Keratinocyte (primary cell): ENCODE measurements at regions not wholly inside any gene's neighbourhood (a gene's known extent, or its start where the extent isn't known, plus 50 kb on each side); places are given as distances from the start of the nearest gene placed in this dataset.

ENCODE experiments used
- DNase-seq: peaks from one replicate; pipeline ENCODE4 v3.0.0-alpha.2; 2011; ENCODE audit warnings: low read depth, missing footprints, low spot score
- FAIRE-seq: peaks from 2 replicates; lab custom pipeline; 2011; peaks lifted over from hg19 to GRCh38; lab: Jason Lieb, UNC
- H2AFZ ChIP-seq: 2 replicates; pipeline ENCODE4 v1.6.0; 2012; ENCODE audit warnings: low read length, control low read depth, inconsistent platforms; ENCODE audit not compliant: control insufficient read depth
- H3K27ac ChIP-seq: 2 replicates; pipeline ENCODE4 v1.5.1; 2011; ENCODE audit warnings: low read length; ENCODE audit not compliant: control insufficient read depth, insufficient read depth
- H3K27me3 ChIP-seq: 3 replicates; pipeline ENCODE4 v1.6.0; 2011; ENCODE audit warnings: low read length; ENCODE audit not compliant: control insufficient read depth, insufficient read depth; ENCODE audit errors: extremely low read depth
- H3K36me3 ChIP-seq, 2 experiments: 2 replicates in 1 of 2; 3 replicates in 1 of 2; pipeline ENCODE4 v1.5.1; 2011; ENCODE audit warnings: low read length in 2 of 2, mild to moderate bottlenecking in 1 of 2; ENCODE audit not compliant: control insufficient read depth in 2 of 2, insufficient read depth in 2 of 2; ENCODE audit errors: extremely low read depth in 1 of 2
- H3K4me1 ChIP-seq: 3 replicates; pipeline ENCODE4 v1.5.1; 2011; ENCODE audit warnings: low read length; ENCODE audit not compliant: control insufficient read depth, insufficient read depth; ENCODE audit errors: extremely low read depth
- H3K4me2 ChIP-seq: 3 replicates; pipeline ENCODE4 v1.6.0; 2011; ENCODE audit warnings: low read depth, low read length; ENCODE audit not compliant: control insufficient read depth, insufficient read depth; ENCODE audit errors: extremely low read depth
- H3K4me3 ChIP-seq, 3 experiments: fragments of 200-600 bp in 1 of 3; sonication (generic) in 1 of 3; 2 replicates in 2 of 3; 3 replicates in 1 of 3; pipeline ENCODE4 v1.5.1; 2011 to 2016; ENCODE audit warnings: low read length in 3 of 3, mild to moderate bottlenecking in 3 of 3, control low read depth in 2 of 3, inconsistent platforms in 1 of 3, low read depth in 1 of 3, mixed read lengths in 1 of 3, mixed run types in 1 of 3, moderate library complexity in 1 of 3; ENCODE audit not compliant: control insufficient read depth in 2 of 3, insufficient read depth in 2 of 3; ENCODE audit errors: extremely low read depth in 1 of 3
- H3K79me2 ChIP-seq: 2 replicates; pipeline ENCODE4 v1.6.0; 2012; ENCODE audit warnings: low read length; ENCODE audit not compliant: control insufficient read depth, insufficient read depth
- H3K9ac ChIP-seq: 3 replicates; pipeline ENCODE4 v1.6.0; 2011; ENCODE audit warnings: low read length; ENCODE audit not compliant: control insufficient read depth, insufficient read depth; ENCODE audit errors: extremely low read depth
- H3K9me1 ChIP-seq: 3 replicates; pipeline ENCODE4 v1.6.0; 2011; ENCODE audit warnings: low read length; ENCODE audit not compliant: control insufficient read depth, insufficient read depth; ENCODE audit errors: extremely low read depth
- H3K9me3 ChIP-seq: 2 replicates; pipeline ENCODE4 v1.5.1; 2012; ENCODE audit warnings: low read depth, low read length; ENCODE audit not compliant: control insufficient read depth
- H4K20me1 ChIP-seq: 3 replicates; pipeline ENCODE4 v1.6.0; 2011; ENCODE audit warnings: low read length; ENCODE audit not compliant: control insufficient read depth, insufficient read depth; ENCODE audit errors: extremely low read depth
- EZH2 ChIP-seq: IDR thresholded peaks from one replicate; pipeline ENCODE4 v1.6.1; 2012; ENCODE audit warnings: inconsistent platforms, mild to moderate bottlenecking, low read length, moderate library complexity
- dilution Hi-C: fragments of 300-500 bp; cut with MboI; formaldehyde crosslinking; loops from one replicate; pipeline ENCODE4 v1.7.0; 2020; ENCODE audit warnings: low sequenced_read_pairs; ENCODE audit not compliant: extremely low pct_ligation_motif_present
- TF ChIP-seq, protein P1 (sequence below), 3 experiments: IDR thresholded peaks in 1 of 3; conservative IDR thresholded peaks in 1 of 3; optimal IDR thresholded peaks in 1 of 3; 2 replicates in 2 of 3; 3 replicates in 1 of 3; pipeline versions ENCODE3 to v1.5.1; 2011; ENCODE audit warnings: low read length in 3 of 3, mild to moderate bottlenecking in 3 of 3, moderate library complexity in 2 of 3, control low read depth in 1 of 3, inconsistent platforms in 1 of 3; ENCODE audit not compliant: insufficient read depth in 2 of 3; ENCODE audit errors: extremely low read depth in 1 of 3

DNA sequence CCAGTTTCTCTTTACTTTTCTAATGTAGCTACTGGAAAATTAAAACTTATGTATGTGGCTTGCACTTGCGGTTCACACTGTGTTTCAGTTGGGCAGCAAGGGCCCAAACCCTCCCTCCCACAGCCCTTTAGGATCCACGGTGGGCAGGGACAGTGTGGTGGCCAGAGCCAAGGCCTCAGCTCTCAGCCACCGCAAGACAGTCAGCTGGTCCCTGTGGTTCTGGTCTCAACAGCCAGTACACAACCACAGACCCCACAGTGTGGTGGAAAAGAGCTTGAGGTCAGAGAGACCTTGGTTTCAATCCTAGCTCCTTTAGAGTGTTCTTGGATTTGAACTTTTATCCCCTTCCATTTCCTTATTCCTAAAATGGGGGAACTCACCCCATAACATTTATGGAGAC lies 153.0 kb upstream of the SMIM23 start:
- DNase-seq (no peak), FAIRE-seq (no peak)
- Histone ChIP-seq H3K27me3 (peaks cover 26% of the 10 kb centered on the region), H3K79me2 (no peaks in the 10 kb centered on the region), H3K9ac (no peak overlapping the region), H3K36me3 (no peaks in the 10 kb centered on the region), H3K4me3 (no peak overlapping the region), H3K4me2 (no peak overlapping the region), H3K27ac (no peak overlapping the region), H4K20me1 (no peaks in the 10 kb centered on the region), H3K4me1 (peaks cover 6% of the 10 kb centered on the region), H3K9me1 (no peaks in the 10 kb centered on the region), H3K9me3 (no peaks in the 10 kb centered on the region), H2AFZ (no peak overlapping the region)
- dilution Hi-C loops = no loop called here
- TF ChIP-seq, protein P1, sequence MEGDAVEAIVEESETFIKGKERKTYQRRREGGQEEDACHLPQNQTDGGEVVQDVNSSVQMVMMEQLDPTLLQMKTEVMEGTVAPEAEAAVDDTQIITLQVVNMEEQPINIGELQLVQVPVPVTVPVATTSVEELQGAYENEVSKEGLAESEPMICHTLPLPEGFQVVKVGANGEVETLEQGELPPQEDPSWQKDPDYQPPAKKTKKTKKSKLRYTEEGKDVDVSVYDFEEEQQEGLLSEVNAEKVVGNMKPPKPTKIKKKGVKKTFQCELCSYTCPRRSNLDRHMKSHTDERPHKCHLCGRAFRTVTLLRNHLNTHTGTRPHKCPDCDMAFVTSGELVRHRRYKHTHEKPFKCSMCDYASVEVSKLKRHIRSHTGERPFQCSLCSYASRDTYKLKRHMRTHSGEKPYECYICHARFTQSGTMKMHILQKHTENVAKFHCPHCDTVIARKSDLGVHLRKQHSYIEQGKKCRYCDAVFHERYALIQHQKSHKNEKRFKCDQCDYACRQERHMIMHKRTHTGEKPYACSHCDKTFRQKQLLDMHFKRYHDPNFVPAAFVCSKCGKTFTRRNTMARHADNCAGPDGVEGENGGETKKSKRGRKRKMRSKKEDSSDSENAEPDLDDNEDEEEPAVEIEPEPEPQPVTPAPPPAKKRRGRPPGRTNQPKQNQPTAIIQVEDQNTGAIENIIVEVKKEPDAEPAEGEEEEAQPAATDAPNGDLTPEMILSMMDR (optimal IDR thresholded peaks at IDR 0.05 in 1 of 3, IDR thresholded peaks at IDR 0.05 in 1 of 3, conservative IDR thresholded peaks at IDR 0.05 in 1 of 3; ENCODE audit: extremely low read depth in 1 of 3, insufficient read depth in 2 of 3, low read length in 3 of 3) = no peak

DNA sequence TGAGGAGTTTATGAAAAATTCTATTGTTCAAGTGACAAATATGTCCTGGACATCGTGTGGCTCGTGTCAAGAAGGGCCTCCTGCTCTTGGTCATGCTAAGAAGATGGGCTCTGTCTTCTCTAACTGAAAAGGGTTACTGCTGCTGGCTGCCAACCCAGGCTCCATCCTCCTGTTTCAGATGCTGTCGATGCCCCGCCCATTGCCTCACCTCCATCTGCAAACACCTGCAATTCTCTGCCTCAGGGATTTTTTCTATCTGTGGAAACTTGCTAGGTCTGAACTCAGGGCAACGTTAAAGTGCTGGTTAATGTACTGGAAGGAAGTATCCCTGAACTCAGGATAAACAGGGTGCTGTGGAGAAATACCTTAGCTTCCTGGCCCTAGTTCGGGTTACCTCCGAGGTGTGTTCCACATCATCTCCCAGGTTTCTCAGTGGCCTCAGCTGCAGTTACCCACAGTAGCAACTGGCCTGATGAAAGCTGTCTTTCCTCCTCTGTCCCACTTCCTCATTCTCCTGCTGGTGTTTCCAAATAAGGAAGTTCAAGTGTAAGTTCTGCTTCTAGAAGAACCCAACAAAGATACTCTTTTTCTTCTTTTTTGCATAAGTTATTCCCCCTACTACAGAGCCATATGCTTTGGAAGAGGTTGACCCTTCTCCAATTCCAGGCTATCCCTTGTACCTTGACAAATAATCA lies 151.7 kb upstream of the SMIM23 start:
- peaks cover 13% of the 10 kb centered on the region for H3K27me3 ChIP-seq
- dilution Hi-C loops = no loop called here
- TF ChIP-seq, protein P1 (optimal IDR thresholded peaks at IDR 0.05 in 1 of 3, IDR thresholded peaks at IDR 0.05 in 1 of 3, conservative IDR thresholded peaks at IDR 0.05 in 1 of 3; ENCODE audit: extremely low read depth in 1 of 3, insufficient read depth in 2 of 3, low read length in 3 of 3) = no peak
- TF ChIP-seq EZH2 = no peak
- H3K4me1 ChIP-seq = peaks cover 6% of the 10 kb centered on the region
- H3K79me2 ChIP-seq = no peaks in the 10 kb centered on the region
- DNase-seq (no peak), FAIRE-seq (no peak)
- no peak overlapping the region for H3K4me2 ChIP-seq
- no peak overlapping the region for H3K9ac ChIP-seq
- no peak overlapping the region for H2AFZ ChIP-seq
- H3K9me3 ChIP-seq = no peaks in the 10 kb centered on the region
- H4K20me1 ChIP-seq = no peaks in the 10 kb centered on the region
- H3K4me3 ChIP-seq = no peak overlapping the region
- H3K9me1 ChIP-seq = no peaks in the 10 kb centered on the region
- no peak overlapping the region for H3K27ac ChIP-seq
- H3K36me3 ChIP-seq = no peaks in the 10 kb centered on the region
